IPS-NIHi7 (cell line): ENCODE measurements at regions not wholly inside any gene's neighbourhood (a gene's known extent, or its start where the extent isn't known, plus 50 kb on each side); places are given as distances from the start of the nearest gene placed in this dataset.
"Not testable (repeated sequence)": the region's sequence is repeated elsewhere in the genome, so short reads cannot be mapped to it uniquely, and the experiment has no call there.

Experiments used
- DNase-seq: peaks from one replicate; pipeline ENCODE4 v3.0.0; 2012; ENCODE audit warnings: mixed read lengths; ENCODE audit errors: extremely low spot score

- no peak for DNase-seq
Observed at GRCh38 chr3:16768956-16769355, 115.8 kb upstream of the PLCL2 start.

GRCh38 chr3:16769525-16769924 is 115.2 kb upstream of the PLCL2 start:
- DNase-seq: no peak

DNA sequence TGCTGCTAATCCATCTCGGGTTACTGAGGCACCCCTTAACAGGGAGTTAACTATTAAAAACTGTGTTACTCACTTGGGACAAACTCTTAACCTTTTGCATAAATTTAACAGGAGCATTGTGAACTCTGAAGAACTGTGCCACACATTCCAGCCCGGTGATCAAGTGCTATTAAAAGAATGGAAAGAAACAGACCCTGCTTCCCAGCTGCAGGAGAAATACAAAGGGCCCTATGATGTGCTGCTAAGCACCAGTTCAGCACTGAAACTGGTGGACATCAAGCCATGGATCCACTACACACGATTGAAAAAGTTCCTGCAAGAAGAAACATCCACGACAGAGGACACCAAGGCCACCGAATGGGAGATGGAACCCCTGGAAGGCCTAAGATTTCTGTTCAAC is 114.7 kb upstream of the PLCL2 start:
- no peak for DNase-seq

GRCh38 chr3:16770792-16771191 is 114.0 kb upstream of the PLCL2 start:
- no peak for DNase-seq

DNA sequence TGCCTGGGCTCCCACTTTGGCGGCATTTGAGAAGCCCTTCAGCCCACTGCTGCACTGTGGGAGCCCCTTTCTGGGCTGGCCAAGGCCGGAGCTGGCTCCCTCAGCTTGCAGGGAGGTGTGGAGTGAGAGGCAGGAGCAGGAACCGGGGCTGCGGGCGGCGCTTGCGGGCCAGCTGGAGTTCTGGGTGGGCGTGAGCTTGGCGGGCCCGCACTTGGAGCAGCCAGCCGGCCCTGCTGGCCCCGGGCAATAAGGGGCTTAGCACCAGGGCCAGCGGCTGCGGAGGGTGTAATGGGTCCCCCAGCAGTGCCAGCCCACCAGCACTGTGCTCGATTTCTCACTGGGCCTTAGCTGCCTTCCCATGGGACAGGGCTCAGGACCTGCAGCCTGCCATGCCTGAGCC is 111.2 kb upstream of the PLCL2 start:
- DNase-seq: not testable (repeated sequence)

DNA sequence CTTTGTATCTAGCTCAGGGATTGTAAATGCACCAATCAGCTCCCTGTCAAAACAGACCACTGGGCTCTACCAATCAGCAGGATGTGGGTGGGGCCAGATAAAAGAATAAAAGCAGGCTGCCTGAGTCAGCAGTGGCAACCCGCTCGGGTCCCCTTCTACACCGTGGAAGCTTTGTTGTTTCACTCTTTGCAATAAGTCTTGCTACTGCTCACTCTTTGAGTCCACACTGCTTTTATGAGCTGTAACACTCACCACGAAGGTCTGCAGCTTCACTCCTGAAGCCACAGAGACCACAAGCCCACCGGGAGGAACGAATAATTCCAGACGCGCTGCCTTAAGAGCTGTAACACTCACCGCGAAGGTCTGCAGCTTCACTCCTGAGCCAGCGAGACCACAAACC is 110.2 kb upstream of the PLCL2 start:
- not testable (repeated sequence) for DNase-seq

DNA sequence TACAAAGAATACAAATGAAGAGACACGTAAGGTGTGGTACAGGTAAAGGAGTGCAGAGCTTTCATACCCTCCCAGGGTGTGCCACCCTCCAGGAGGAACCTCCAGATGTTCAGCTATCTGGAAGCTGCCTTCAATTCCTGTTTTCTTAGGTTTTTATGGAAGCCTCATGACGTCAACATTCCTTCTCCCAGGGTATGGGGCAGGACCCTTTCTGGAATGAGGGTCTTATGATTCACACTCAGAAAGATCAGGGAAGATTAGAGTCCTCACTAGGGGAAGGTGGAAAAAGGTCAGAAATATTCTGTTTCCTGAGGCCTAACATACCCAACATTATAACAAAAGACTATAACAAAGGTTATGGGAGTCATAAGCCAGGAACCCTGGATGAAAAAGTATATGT is 99.8 kb upstream of the PLCL2 start:
- no peak for DNase-seq

GRCh38 chr3:16785465-16785864 is 99.3 kb upstream of the PLCL2 start:
- no peak for DNase-seq

- no peak for DNase-seq
Observed at GRCh38 chr3:16788440-16789056, 96.2 kb upstream of the PLCL2 start.

GRCh38 chr3:16789344-16790120 is 95.2 kb upstream of the PLCL2 start:
- DNase-seq: no peak

DNA sequence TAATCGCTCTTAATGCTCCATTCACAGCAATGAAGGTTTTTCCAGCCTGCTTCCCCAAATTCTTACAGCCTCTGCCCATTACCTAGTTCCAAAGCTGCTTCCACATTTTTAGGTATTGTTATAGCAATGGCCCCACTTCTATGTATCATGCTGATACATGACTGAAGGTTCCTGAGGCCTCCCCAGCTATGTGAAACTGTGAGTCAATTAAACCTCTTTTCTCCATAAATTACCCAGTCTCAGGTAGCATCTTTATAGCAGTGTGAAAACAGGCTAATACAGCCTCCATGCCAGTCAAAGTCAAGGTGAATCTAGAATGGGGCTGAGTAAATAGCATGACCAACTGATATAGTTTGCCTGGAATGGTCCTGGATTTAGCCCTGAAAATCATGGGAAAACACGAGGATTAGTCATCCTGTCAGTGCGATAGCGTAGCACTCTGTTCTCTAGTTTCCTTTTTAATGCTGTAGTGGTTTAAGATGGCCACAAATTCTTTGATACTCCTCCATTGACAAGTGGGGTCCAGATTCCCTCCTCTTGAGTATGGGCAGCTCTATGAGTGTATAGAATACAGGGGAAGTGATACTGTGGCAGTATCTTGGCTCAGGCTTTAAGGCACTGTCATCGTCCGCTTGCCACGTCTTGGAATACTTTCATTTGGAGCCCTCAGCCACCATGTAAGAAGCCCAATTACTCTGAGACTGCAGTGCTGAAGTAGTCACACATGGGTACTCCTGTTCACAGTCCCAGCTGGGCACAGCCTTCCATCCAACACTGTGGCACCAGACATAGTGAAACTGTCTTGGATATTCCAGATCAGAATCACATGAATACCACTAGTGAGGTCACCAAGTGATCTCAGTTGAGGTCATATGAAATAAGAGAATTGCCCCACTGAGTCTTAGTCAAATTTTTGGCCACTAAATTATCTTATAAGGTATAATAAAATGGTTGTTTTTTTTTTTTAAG is 94.0 kb upstream of the PLCL2 start:
- DNase-seq: no peak

- DNase-seq: no peak
Observed at GRCh38 chr3:16793321-16793720, 91.4 kb upstream of the PLCL2 start.

GRCh38 chr3:16794257-16794656 is 90.5 kb upstream of the PLCL2 start:
- no peak for DNase-seq

GRCh38 chr3:16795581-16795980 is 89.2 kb upstream of the PLCL2 start:
- DNase-seq: no peak

- no peak for DNase-seq
Observed at GRCh38 chr3:16797831-16798230, 86.9 kb upstream of the PLCL2 start.

DNA sequence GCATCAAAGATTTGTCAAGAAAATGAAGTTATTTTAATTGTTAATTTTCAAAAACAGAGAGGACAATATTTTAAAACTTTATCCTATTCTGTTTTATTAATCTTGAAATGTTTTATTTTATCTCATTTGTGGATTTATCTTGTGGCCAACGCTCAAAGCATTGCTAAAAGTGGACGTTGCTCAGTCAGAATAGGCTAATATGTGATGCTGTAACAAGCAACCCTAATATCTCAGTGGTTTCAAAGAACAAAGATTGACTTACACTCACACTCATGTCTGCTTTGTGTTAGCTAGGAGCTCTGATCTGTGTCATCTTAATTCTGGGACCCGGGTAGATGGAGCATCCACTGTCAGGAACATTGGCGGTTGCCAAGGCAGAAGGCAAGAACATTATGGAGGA is 86.0 kb upstream of the PLCL2 start:
- DNase-seq: no peak

DNA sequence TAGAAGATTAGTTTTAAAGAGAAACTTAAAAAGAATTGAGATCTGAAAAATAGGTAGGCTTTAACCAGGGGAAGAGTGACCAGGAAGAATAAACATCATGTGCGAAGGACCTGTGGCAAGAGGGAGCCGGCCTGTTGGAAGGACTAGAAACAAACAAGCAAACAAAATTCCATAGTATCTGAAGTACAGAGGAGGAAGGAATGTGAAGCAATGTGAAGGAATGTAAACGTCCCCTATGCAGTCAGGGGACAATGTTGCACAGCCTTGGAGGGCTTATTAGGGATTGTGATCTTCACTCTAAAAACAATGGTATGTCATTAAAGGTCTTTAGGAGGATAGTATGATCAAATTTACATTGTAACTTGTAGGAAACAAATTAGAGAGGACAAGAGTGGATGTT is 84.4 kb upstream of the PLCL2 start:
- DNase-seq: no peak

DNA sequence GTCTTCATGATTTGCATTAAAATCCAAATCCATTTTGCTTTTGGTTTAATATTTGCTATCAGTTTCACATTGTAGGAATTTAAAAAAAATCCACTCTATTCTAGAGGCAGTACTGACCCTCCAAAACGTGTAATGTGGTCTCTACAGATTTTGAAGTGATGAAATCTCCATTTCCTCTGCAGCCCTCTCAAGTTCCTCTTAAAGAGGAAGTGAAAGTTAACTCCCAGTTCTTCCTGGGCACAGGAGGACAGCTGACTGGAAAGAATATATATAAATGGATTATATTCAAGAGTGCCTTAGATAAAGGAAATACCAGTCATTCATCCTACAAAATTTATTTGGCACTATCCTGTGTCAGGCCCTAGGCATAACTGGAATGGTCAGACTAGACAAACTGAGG is 83.5 kb upstream of the PLCL2 start:
- DNase-seq: no peak

GRCh38 chr3:16801698-16802097 is 83.1 kb upstream of the PLCL2 start:
- DNase-seq: no peak

- DNase-seq: no peak
Observed at GRCh38 chr3:16802389-16802788, 82.4 kb upstream of the PLCL2 start.

- DNase-seq: no peak
Observed at GRCh38 chr3:16803019-16803418, 81.7 kb upstream of the PLCL2 start.

- DNase-seq: no peak
Observed at GRCh38 chr3:16807391-16807790, 77.4 kb upstream of the PLCL2 start.
